NOMO-1 treated with DMSO at 0.1 percent for 48 hours (cell line): ENCODE measurements at regions not wholly inside any gene's neighbourhood (a gene's known extent, or its start where the extent isn't known, plus 50 kb on each side); places are given as distances from the start of the nearest gene placed in this dataset.

Source experiments
- DNase-seq: peaks from one replicate; lab custom pipeline; 2025; ENCODE audit not compliant: unreplicated experiment; lab: John Stamatoyannopoulos, UW

DNA sequence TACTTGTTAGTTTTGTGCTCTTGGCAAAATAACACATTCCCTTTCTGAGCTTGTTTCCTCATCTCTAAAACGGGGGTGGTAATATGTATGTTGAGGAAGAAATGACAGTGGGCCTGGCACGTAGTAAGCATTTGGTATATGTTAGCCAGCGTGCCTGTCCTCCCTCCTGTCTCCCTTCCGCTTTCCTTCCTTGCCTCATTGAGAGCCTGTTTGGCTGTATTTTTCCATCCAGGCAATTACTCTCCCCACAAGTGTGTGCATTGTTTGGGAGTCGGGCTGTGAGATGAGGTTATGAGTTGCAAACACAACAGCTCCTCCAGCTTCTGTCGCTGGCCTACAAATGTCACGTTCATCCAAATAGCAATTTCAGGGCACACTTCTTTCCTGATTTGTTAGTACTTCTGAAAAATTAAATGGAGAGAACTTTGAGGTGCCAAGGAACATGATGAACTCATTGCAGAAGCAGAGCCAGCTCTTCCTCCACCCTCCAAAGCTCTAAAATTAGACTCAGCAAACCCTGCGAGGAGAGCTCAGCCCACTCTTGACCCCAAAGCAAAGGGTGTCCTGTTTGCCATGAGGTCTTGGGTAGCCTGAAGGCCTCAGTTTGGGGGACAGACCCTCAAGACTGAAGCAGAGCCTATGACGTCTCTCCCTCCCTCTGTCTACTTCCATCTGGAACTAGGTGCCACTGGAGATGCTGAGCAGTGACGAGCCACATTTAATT, 50.7 kb upstream of the TOX2 start:
- no peak for DNase-seq

- DNase-seq: no peak
Observed at GRCh38 chr20:43863330-43863729, 51.3 kb upstream of the TOX2 start.

DNA sequence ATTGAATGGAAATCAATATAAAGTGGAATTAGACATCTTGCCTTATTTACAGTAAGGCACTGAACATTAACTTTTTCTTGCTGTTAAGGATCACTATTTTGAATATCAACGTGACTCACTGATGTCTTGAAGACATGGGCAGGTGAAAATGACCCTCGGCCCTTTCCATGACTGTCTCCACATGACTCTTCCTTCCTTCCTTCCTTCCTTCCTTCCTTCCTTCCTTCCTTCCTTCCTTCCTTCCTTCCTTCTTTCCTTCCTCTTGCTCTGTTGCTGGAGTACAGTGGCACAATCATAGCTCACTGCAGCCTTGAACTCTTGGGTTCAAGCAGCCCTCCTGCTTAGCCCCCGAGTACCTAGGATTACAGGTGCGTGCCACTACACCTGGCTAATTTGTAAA, 52.2 kb upstream of the TOX2 start:
- no peak for DNase-seq

DNA sequence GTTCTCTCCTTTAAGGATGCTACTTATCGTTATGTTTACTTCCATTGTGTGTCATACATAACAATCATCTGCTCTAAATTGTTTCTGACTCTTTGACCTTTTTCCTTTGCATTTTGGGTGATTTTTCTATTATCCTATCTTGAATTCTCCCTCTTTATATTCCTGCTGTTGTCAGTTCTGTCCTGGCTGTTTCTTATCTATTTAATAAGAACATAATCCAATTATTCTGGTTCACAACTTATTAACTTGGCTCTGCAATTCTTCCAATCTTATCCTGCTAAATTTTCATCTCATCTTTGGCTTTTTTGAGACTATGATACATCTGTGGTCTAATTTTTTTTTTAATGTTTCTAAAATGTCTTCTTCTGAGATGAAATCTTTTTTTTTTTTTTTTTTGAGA, 54.7 kb upstream of the TOX2 start:
- DNase-seq: no peak

DNA sequence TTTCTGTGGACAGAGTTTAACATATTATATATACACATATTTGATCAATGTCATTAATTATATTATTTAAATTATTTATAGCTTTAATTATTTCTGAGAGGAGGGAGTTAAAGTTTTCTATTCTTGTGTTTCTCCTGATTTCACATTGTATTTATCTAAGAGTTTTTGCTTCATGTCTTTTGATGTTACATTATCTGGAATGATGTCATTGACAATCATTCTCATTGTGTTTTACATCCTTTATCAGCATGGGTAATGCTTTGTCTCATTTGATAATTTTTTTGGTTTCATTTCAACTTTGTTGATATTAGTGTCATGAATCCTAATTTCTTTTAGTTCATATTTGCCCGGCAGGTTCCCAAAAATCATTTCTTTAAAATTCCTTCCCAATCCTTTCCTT, 56.7 kb upstream of the TOX2 start:
- no peak for DNase-seq

GRCh38 chr20:43857127-43857526, 57.5 kb upstream of the TOX2 start:
- no peak for DNase-seq

GRCh38 chr20:43855803-43856202, 58.8 kb upstream of the TOX2 start:
- no peak for DNase-seq

DNA sequence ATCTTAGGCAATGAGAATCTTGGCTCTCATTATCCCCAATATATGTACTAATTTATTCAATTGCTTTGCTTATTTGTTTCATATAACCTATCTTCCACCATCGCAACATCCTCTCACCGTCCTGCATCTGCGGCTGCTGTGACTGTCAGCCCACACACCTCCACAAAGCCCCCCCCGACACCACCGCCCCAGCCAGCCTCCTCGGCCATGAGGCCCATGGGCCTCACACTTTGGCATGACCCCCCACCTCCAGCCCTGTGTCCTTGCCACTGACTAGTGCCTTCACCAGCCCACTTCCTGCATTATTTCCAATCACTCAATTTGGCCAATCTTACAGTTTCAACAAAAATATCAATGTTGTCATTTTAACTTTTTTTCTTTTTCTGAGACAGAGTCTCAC, 60.7 kb upstream of the TOX2 start:
- no peak for DNase-seq

DNA sequence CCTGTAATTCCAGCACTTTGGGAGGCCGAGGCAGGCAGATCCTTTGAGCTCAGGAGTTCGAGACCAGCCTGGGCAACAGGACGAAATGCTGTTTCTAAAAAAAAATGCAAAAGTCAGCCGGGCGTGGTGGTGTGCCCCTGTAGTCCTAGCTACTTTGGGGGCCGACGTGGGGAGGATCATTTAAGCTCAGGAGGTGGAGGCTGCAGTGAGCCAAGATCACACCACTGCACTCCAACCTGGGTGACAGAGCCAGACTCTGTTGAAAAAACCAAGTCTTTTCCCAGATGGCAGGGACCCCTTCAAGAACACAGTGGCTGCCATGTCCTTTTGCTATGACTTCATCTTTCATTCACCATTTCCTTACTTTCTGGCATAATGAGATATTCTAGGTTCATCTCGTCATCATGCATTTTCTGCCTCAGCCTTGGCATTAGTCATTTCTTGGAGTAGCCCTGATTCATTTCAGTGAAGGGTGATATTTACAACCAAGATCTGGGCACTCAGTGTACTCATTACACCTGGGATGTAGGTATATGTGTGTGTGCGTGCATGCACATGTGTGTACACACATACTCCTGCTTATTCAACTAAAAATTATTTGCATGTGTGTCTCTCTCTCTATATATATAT, 61.4 kb upstream of the TOX2 start:
- DNase-seq: no peak

DNA sequence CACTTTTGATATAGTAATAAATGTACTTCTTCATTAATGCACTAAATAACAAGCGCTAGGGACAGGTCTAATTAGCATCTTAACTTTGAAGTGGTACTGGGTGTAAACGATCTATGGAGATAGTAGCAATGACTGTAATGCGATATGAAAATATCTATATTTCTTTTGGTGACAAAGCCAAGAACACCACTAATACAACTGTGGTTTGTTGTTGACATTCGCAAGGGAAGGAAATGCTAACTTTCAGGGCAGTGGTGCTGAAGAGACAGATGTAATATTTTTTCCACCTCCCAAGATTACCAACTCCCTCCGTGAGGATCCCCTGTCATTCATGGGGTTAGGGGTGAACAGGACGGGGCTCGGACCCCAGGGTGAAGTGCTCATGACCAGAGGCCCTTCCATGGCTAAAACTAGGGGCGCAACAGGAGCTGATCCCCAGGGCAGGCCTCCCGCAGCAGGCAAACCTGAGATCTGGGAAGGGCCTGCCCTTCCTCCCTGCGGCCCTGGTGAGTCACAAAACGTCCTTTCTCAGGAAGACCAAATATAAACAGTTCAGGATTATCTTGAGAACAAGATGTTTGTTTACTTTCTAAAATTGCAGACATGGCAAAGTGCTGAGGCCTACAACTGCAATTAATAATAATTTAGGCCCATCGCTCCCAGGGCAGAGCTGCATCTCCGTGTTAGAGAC, 65.0 kb upstream of the TOX2 start:
- no peak for DNase-seq

DNA sequence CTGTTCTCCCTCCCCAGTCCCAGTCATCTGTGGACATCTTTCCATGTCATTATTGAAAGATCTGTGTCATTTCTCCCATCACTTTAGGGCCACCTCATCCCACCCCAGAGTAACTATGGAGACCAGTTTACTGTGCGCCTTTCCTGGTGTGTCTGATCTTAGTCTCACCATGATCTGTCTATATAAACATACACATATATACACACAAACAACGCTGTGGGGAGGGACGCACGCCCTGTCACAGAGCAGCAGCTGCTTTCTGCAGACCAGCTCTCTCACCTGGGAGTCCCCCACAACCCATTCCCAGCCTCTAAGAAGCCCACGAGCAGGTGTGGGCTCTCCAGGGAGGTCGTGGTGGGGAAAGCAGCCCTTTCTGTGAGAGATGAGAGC, 68.1 kb upstream of the TOX2 start:
- no peak for DNase-seq

- DNase-seq: peak; percentile 6
Observed at GRCh38 chr20:43844778-43845614, 69.7 kb upstream of the TOX2 start.

GRCh38 chr20:43843965-43844660, 70.5 kb upstream of the TOX2 start:
- DNase-seq: no peak

- DNase-seq: no peak
Observed at GRCh38 chr20:43843096-43843964, 71.3 kb upstream of the TOX2 start.

DNA sequence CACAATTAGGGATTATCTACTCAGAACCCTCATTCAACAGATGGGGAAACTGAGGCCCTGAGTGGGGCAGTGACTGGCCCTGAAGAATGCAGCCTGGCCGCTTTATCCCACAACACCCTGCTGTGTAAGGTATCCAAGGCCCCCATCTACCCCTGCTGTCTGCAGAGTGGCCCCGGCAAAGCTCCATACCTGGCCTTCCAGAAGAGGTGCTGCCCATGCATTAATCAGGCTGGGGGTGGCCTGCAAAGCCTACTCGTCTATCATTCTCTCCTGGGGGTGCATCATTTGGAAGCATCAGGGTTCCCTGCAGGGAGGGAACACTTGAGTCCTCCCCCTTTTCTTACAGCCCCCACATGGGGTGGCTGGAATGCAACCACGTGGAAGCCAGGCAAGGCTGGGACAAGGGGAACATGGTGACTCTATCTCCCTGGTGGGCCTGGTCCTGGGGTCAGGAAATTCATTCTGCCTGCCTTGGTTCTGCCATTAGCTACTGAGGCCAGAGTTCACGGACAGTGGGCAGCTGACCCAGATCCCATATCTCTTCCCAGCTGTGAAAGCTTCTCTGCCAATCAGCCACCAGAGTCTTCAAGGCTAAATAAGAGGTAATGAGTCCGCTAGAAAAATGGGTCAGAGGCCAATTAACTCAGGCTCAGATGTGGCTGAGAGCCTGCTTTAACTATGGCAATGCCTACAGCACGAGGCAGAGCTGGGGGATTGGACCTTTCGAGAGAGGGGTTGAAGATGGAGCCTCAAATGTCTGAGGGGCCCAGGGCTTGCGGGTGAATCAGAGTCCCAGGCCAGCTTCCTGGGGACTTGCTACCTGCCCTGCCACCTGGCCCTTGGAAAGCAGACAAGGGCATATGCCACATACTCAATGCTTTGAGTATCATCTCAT, 72.3 kb upstream of the TOX2 start:
- DNase-seq: no peak

DNA sequence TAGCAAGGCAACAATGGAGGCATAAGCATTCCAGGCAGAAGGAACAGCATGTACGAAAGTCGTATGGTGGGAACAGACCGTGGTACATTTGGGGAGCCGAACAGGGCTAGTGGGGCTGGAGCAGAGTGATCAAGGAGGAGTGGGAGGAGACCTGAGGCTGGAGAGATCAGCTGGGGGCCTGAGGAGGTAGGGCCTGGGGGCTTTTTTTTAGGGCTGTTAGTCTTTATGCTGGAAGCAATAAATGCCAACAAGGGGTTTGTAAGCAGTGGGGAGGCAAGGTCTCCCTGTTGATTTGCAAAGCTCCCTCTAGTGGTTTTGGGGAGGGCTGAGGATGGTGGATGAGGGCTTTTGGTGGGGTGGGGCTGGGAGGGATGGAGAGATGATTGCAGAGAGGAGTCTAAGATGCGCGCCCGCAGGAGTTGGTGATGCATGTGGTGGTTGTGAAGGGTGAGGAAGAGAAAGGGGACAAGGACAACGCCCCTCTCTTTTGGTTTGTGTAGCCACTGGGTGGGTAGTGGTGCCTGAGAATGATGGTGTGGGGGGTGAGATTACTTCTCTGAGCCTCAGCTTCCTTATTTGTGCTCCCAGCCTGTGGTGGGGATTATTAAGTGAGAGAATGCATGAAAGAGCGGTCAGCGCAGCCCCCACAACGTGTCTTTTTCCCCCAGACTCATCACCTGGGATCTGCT, 74.1 kb upstream of the TOX2 start:
- DNase-seq: peak; percentile 33

DNA sequence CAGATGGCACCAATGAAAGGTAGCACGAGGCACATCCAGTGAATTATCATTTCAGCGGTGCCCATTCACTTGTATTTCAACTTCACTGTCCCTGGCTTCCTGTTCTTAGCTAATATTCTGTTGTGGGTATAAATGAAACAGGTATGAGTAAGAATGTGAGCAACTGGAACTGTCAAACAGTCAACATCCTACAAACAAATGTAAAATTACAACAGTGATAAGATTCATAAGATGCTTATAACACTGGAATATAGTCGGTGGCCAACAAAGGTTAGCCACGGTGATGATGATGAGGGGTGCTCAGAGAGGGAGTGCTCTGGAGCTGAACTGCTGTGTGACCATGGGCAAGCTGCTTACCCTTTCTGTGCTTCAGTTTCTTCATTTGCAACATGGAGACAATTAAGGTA, 74.9 kb upstream of the TOX2 start:
- DNase-seq: no peak

GRCh38 chr20:43838703-43839060, 76.0 kb upstream of the TOX2 start:
- no peak for DNase-seq
